ENCODE measurements at regions not wholly inside any gene's neighbourhood (a gene's known extent, or its start where the extent isn't known, plus 50 kb on each side); places are given as distances from the start of the nearest gene placed in this dataset.

- Mint-ChIP-seq H3K9me3 (peaks cover 0 to 5% of the 10 kb centered on the region in 2 donors), H3K36me3 (no peaks in the 10 kb centered on the region), H3K27ac (no peak overlapping the region)
- ATAC-seq, result no peak
- no peak for DNase-seq (ENCODE audit: low spot score in 2 of 2)
Observed at GRCh38 chr3:176969066-176969465, 228.2 kb downstream of the TBL1XR1 start.

- Mint-ChIP-seq H3K9me3 (peaks cover 0 to 5% of the 10 kb centered on the region in 2 donors), H3K36me3 (no peaks in the 10 kb centered on the region)
Observed at GRCh38 chr3:176968631-176969030, 228.7 kb downstream of the TBL1XR1 start.

GRCh38 chr3:176967522-176967921 is 229.8 kb downstream of the TBL1XR1 start:
- Mint-ChIP-seq H3K9me3 (peaks cover 0 to 5% of the 10 kb centered on the region in 2 donors), H3K27ac (no peak overlapping the region), H3K36me3 (no peaks in the 10 kb centered on the region)
- ATAC-seq, result no peak
- no peak for DNase-seq (ENCODE audit: low spot score in 2 of 2)

More at GRCh38 chr3:176968631-176969030, 228.7 kb downstream of the TBL1XR1 start:
- no peak overlapping the region for H3K27ac Mint-ChIP-seq
- DNase-seq (ENCODE audit: low spot score in 2 of 2), result no peak
- no peak for ATAC-seq

GRCh38 chr3:176964661-176965060 is 232.6 kb downstream of the TBL1XR1 start:
- Mint-ChIP-seq H3K9me3 (no peaks in the 10 kb centered on the region), H3K27ac (no peak overlapping the region), H3K36me3 (no peaks in the 10 kb centered on the region)
- ATAC-seq, result no peak
- no peak for DNase-seq (ENCODE audit: low spot score in 2 of 2)

GRCh38 chr3:176961916-176962315 is 235.4 kb downstream of the TBL1XR1 start:
- Mint-ChIP-seq H3K27ac (no peak overlapping the region), H3K9me3 (no peaks in the 10 kb centered on the region), H3K36me3 (no peaks in the 10 kb centered on the region)
- ATAC-seq (no peak), DNase-seq (ENCODE audit: low spot score in 2 of 2) (no peak)

GRCh38 chr3:176959867-176960266 is 237.4 kb downstream of the TBL1XR1 start:
- ATAC-seq (no peak), DNase-seq (ENCODE audit: low spot score in 2 of 2) (no peak)
- no peaks in the 10 kb centered on the region for H3K9me3 Mint-ChIP-seq
- no peak overlapping the region for H3K27ac Mint-ChIP-seq
- no peaks in the 10 kb centered on the region for H3K36me3 Mint-ChIP-seq

GRCh38 chr3:176958560-176958959 is 238.7 kb downstream of the TBL1XR1 start:
- DNase-seq (ENCODE audit: low spot score in 2 of 2) (no peak), ATAC-seq (no peak)
- H3K27ac Mint-ChIP-seq, result no peak overlapping the region
- H3K36me3 Mint-ChIP-seq, result no peaks in the 10 kb centered on the region
- no peaks in the 10 kb centered on the region for H3K9me3 Mint-ChIP-seq

- Mint-ChIP-seq H3K27ac (no peak overlapping the region), H3K36me3 (no peaks in the 10 kb centered on the region), H3K9me3 (no peaks in the 10 kb centered on the region)
- no peak for DNase-seq (ENCODE audit: low spot score in 2 of 2)
- ATAC-seq, result peak; percentile 28 to 35
Observed at GRCh38 chr3:176954517-176954916, 242.8 kb downstream of the TBL1XR1 start.

- ATAC-seq (no peak), DNase-seq (ENCODE audit: low spot score in 2 of 2) (no peak)
- Mint-ChIP-seq H3K27ac (no peak overlapping the region), H3K36me3 (no peaks in the 10 kb centered on the region), H3K9me3 (no peaks in the 10 kb centered on the region)
Observed at GRCh38 chr3:176953106-176954060, 243.9 kb downstream of the TBL1XR1 start.

- no peak for ATAC-seq
- Mint-ChIP-seq H3K27ac (no peak overlapping the region), H3K36me3 (no peaks in the 10 kb centered on the region), H3K9me3 (no peaks in the 10 kb centered on the region)
- DNase-seq (ENCODE audit: low spot score in 2 of 2), result no peak
Observed at GRCh38 chr3:176951586-176952292, 245.5 kb downstream of the TBL1XR1 start.

- H3K36me3 Mint-ChIP-seq, result no peaks in the 10 kb centered on the region
- DNase-seq (ENCODE audit: low spot score in 2 of 2) (no peak), ATAC-seq (no peak)
- no peak overlapping the region for H3K27ac Mint-ChIP-seq
- H3K9me3 Mint-ChIP-seq, result no peaks in the 10 kb centered on the region
Observed at GRCh38 chr3:176951144-176951543, 246.1 kb downstream of the TBL1XR1 start.

GRCh38 chr3:176950743-176951142 is 246.5 kb downstream of the TBL1XR1 start:
- peak; percentile 22 to 67 for ATAC-seq
- Mint-ChIP-seq H3K36me3 (no peaks in the 10 kb centered on the region), H3K27ac (no peak overlapping the region), H3K9me3 (no peaks in the 10 kb centered on the region)
- DNase-seq (ENCODE audit: low spot score in 2 of 2), result no peak

- Mint-ChIP-seq H3K9me3 (no peaks in the 10 kb centered on the region), H3K36me3 (no peaks in the 10 kb centered on the region), H3K27ac (no peak overlapping the region)
- DNase-seq (ENCODE audit: low spot score in 2 of 2) (no peak), ATAC-seq (no peak)
Observed at GRCh38 chr3:176948151-176948550, 249.1 kb downstream of the TBL1XR1 start.

GRCh38 chr3:176946202-176946601 is 251.1 kb downstream of the TBL1XR1 start:
- Mint-ChIP-seq H3K36me3 (no peaks in the 10 kb centered on the region), H3K27ac (no peak overlapping the region), H3K9me3 (no peaks in the 10 kb centered on the region)
- DNase-seq (ENCODE audit: low spot score in 2 of 2) (no peak), ATAC-seq (no peak)

- Mint-ChIP-seq H3K9me3 (no peaks in the 10 kb centered on the region), H3K36me3 (no peaks in the 10 kb centered on the region), H3K27ac (no peak overlapping the region)
- ATAC-seq, result no peak
- no peak for DNase-seq (ENCODE audit: low spot score in 2 of 2)
Observed at GRCh38 chr3:176942305-176942704, 255.0 kb downstream of the TBL1XR1 start.

GRCh38 chr3:176941689-176942088 is 255.6 kb downstream of the TBL1XR1 start:
- Mint-ChIP-seq H3K27ac (no peak overlapping the region), H3K36me3 (no peaks in the 10 kb centered on the region)
- ATAC-seq, result peak in 1 of 2 donors; percentile 64

GRCh38 chr3:176939022-176939817 is 258.1 kb downstream of the TBL1XR1 start:
- ATAC-seq, result peak; percentile 66 to 82

More at GRCh38 chr3:176941689-176942088, 255.6 kb downstream of the TBL1XR1 start:
- DNase-seq (ENCODE audit: low spot score in 2 of 2), result no peak
- no peaks in the 10 kb centered on the region for H3K9me3 Mint-ChIP-seq

More at GRCh38 chr3:176939022-176939817, 258.1 kb downstream of the TBL1XR1 start:
- Mint-ChIP-seq H3K27ac (no peak overlapping the region), H3K9me3 (no peaks in the 10 kb centered on the region), H3K36me3 (no peaks in the 10 kb centered on the region)
- peak in 1 of 2 donors; percentile 33 for DNase-seq (ENCODE audit: low spot score in 2 of 2)

All from activated naive CD4-positive, alpha-beta T cell treated with anti-CD3 and anti-CD28 coated beads, Interleukin-2, amount 50 U/mL, for 72 hours (primary cell).